PC-3 (cell line): ENCODE measurements at regions not wholly inside any gene's neighbourhood (a gene's known extent, or its start where the extent isn't known, plus 50 kb on each side); places are given as distances from the start of the nearest gene placed in this dataset.

Experiments
- EZH2 ChIP-seq: fragments of 300-600 bp; sonication (generic); IDR thresholded peaks from one replicate; pipeline ENCODE4 v1.6.1; 2017; ENCODE audit warnings: antibody characterized with exemption, mild to moderate bottlenecking, low read length; ENCODE audit not compliant: unreplicated experiment
- EZH2phosphoT487 ChIP-seq: fragments of 300-600 bp; sonication (generic); IDR thresholded peaks from 2 replicates; pipeline ENCODE4 v1.6.1; 2018; ENCODE audit warnings: mild to moderate bottlenecking, antibody characterized with exemption, low read length, borderline replicate concordance
- TF ChIP-seq, protein P1 (sequence below): fragments of 300-600 bp; sonication (generic); conservative IDR thresholded peaks from 2 replicates; pipeline ENCODE4 v1.5.1; 2017; ENCODE audit warnings: antibody characterized with exemption, low read depth, mild to moderate bottlenecking, low read length

GRCh38 chr19:20339444-20339843 lies 172.4 kb downstream of the ZNF486 start:
- TF ChIP-seq, protein P1, sequence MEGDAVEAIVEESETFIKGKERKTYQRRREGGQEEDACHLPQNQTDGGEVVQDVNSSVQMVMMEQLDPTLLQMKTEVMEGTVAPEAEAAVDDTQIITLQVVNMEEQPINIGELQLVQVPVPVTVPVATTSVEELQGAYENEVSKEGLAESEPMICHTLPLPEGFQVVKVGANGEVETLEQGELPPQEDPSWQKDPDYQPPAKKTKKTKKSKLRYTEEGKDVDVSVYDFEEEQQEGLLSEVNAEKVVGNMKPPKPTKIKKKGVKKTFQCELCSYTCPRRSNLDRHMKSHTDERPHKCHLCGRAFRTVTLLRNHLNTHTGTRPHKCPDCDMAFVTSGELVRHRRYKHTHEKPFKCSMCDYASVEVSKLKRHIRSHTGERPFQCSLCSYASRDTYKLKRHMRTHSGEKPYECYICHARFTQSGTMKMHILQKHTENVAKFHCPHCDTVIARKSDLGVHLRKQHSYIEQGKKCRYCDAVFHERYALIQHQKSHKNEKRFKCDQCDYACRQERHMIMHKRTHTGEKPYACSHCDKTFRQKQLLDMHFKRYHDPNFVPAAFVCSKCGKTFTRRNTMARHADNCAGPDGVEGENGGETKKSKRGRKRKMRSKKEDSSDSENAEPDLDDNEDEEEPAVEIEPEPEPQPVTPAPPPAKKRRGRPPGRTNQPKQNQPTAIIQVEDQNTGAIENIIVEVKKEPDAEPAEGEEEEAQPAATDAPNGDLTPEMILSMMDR = no peak
- TF ChIP-seq EZH2phosphoT487 (no peak), EZH2 (no peak)
